Right lobe of liver (tissue), 4 donors: ENCODE measurements at regions not wholly inside any gene's neighbourhood (a gene's known extent, or its start where the extent isn't known, plus 50 kb on each side); places are given as distances from the start of the nearest gene placed in this dataset.

ENCODE experiments used
- POLR2A ChIP-seq: fragments of 450-650 bp; IDR thresholded peaks from one replicate; pipeline ENCODE4 v1.6.1; 2017; ENCODE audit warnings: antibody characterized with exemption, mild to moderate bottlenecking
- TF ChIP-seq, protein P1 (sequence below), 4 donors: fragments of 200-600 bp in 3 of 4; fragments of 450-650 bp in 1 of 4; IDR thresholded peaks; one replicate each; pipeline versions ENCODE4 v1.5.1 to v1.8.0; 2016 to 2022; ENCODE audit warnings: antibody characterized with exemption in 4 of 4, mild to moderate bottlenecking in 2 of 4
- donor health status: DM: no; HTN: no; CAD: no.
- donor health status: DM: no; HTN: no; CAD: no.
- donor health status: DM: no; HTN: yes; CAD: no.

- TF ChIP-seq, protein P1, sequence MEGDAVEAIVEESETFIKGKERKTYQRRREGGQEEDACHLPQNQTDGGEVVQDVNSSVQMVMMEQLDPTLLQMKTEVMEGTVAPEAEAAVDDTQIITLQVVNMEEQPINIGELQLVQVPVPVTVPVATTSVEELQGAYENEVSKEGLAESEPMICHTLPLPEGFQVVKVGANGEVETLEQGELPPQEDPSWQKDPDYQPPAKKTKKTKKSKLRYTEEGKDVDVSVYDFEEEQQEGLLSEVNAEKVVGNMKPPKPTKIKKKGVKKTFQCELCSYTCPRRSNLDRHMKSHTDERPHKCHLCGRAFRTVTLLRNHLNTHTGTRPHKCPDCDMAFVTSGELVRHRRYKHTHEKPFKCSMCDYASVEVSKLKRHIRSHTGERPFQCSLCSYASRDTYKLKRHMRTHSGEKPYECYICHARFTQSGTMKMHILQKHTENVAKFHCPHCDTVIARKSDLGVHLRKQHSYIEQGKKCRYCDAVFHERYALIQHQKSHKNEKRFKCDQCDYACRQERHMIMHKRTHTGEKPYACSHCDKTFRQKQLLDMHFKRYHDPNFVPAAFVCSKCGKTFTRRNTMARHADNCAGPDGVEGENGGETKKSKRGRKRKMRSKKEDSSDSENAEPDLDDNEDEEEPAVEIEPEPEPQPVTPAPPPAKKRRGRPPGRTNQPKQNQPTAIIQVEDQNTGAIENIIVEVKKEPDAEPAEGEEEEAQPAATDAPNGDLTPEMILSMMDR (IDR thresholded peaks at IDR 0.05): no peak
- no peak for TF ChIP-seq POLR2A
These were observed 244.8 kb downstream of the DUSP10 start for GRCh38 chr1:221497046-221497445.
